GM12864 (cell line): ENCODE measurements at regions not wholly inside any gene's neighbourhood (a gene's known extent, or its start where the extent isn't known, plus 50 kb on each side); places are given as distances from the start of the nearest gene placed in this dataset.
"Not testable (repeated sequence)": the region's sequence is repeated elsewhere in the genome, so short reads cannot be mapped to it uniquely, and the experiment has no call there.

Experiments
- DNase-seq: peaks from one replicate; pipeline ENCODE4 v3.0.0-alpha.2; 2011; ENCODE audit warnings: low read depth
- H3K4me3 ChIP-seq: 2 replicates; pipeline ENCODE4 v1.5.1; 2011; ENCODE audit warnings: mild to moderate bottlenecking, low read depth, low read length, control low read depth
- CTCF ChIP-seq: IDR thresholded peaks from 2 replicates; pipeline ENCODE4 v1.5.1; 2011; ENCODE audit warnings: low read depth, mild to moderate bottlenecking, moderate library complexity, low read length, control low read depth, inconsistent platforms; ENCODE audit errors: missing control alignments

DNA sequence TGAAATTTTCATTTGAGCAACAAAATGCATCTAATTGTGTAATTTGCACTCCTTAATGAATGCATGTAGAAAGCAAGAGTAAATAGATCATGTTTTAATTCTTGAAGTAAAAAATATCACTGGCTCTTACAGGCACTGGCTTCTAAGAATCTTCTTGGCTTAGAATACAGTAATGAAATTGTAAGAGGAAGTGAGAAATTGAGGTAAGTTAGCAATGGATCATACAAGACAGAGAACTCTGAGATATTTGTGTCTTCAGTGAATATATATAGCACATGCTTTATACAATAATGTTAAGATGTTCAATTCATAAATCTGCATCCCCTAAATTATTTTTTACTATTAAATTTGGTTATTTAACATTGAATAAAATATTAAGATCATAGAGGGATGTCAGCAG lies 465.0 kb downstream of the CNTN3 start:
- no peak for TF ChIP-seq CTCF
- H3K4me3 ChIP-seq = no peak overlapping the region
- DNase-seq = no peak

DNA sequence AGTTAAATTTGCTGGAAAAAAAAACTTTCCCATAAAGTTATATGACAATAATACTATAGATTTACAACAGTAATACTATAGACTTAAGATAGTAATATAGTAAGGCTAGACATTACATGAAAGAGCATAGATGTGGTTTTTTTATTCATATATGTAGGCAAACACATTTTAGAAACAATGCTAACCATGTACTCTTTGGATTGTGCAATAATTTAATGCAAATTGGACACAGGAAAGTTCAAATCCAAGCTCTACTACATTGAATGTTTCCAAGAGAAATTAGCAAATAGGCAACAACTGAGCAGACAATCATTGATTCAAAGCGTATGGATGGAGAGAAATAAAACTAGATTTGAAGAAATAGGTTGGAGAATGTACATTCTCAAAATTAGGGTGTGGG lies 469.2 kb downstream of the CNTN3 start:
- no peak for TF ChIP-seq CTCF
- H3K4me3 ChIP-seq = no peak overlapping the region
- no peak for DNase-seq

GRCh38 chr3:74139648-74140047 lies 474.8 kb downstream of the CNTN3 start:
- DNase-seq = no peak
- TF ChIP-seq CTCF = no peak
- H3K4me3 ChIP-seq = no peak overlapping the region

GRCh38 chr3:74137790-74138189 lies 476.7 kb downstream of the CNTN3 start:
- TF ChIP-seq CTCF = no peak
- H3K4me3 ChIP-seq = no peak overlapping the region
- no peak for DNase-seq

DNA sequence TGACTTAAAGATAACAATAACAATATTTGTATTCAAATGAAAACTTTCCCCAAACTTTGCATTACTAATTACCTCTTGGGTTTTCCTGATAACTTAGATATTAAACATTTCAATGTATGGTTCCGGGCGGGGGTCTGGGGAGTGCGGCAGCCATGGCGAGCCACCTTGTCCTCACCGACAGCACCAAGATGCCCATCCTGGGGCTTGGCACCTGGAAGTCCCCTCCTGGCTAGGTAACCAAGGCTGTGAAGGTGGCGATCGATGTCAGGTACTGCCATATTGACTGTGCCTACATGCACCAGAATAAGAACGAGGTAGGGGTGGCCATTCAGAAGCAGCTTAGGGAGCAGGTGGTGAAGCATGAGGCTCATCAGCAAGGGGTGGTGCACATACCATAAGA lies 478.7 kb downstream of the CNTN3 start:
- TF ChIP-seq CTCF = no peak
- no peak for DNase-seq
- H3K4me3 ChIP-seq = no peak overlapping the region

- H3K4me3 ChIP-seq = no peak overlapping the region
- TF ChIP-seq CTCF = no peak
- no peak for DNase-seq
Measured at GRCh38 chr3:74134831-74135230, 479.6 kb downstream of the CNTN3 start.

DNA sequence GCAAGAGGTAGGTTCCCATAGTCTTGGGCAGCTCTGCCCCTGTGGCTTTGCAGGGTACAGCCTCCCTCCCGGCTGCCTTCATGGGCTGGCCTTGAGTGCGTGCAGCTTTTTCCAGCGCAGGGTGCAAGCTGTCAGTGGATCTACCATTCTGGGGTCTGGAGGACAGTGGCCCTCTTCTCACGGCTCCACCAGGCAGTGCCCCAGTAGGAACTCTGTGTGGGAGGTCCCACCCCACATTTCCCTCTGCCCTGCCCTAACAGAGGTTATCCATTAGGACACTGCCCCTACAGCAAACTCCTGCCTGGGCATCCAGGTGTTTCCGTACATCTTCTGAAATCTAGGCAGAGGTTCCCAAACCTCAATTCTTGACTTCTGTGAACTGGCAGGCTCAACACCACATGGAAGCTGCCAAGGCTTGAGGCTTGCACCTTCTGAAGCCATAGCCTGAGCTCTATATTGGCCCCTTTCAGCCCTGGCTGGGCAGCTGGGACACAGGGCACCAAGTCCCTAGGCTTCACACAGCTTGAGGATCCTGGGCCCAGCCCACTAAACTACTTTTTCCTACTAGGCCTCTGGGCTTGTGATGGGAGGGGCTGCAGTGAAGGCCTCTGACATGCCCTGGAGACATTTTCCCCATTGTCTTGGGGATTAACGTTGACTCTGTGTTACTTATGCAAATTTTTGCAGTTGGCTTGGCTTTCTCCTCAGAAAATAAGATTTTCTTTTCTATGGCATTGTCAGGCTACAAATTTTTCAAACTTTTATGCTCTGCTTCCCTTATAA lies 482.7 kb downstream of the CNTN3 start:
- DNase-seq, H3K4me3 ChIP-seq: not testable (repeated sequence)
